ENCODE measurements at regions not wholly inside any gene's neighbourhood (a gene's known extent, or its start where the extent isn't known, plus 50 kb on each side); places are given as distances from the start of the nearest gene placed in this dataset.
A peak's percentile ranks its signal among the peaks of the same experiment; 100 is the strongest.

DNA sequence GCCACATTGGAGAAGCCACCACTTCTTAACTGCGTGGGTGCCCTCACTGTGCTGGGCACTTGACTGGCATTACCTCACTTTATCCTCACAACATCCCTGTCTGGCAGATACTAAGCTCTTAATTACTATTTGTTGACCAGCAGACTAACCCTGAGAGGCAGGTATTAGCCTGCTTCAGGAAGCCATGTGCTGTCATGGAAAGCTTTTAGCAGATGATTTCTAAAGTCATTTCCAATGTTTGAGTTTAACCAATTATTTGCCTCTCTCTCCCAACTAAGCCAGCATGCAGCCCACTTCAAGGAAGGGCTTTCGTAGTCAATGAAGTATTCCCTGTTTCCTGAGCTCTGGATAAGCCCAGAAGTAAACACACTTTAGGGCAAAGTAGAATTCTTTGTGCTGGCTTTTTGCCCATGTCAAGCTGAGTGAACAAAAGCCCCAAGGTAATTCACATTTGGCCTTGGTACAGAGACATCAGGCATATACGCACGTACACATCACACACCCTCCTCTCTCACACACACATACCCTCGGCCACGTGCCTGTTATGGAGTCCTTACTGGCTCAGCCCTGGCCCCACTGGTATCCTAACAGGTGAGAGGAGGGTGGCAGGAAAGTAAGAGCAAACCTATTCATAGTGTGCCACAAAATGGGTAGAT is 108.6 kb downstream of the C1D start (continued):
- TF ChIP-seq, protein P1, sequence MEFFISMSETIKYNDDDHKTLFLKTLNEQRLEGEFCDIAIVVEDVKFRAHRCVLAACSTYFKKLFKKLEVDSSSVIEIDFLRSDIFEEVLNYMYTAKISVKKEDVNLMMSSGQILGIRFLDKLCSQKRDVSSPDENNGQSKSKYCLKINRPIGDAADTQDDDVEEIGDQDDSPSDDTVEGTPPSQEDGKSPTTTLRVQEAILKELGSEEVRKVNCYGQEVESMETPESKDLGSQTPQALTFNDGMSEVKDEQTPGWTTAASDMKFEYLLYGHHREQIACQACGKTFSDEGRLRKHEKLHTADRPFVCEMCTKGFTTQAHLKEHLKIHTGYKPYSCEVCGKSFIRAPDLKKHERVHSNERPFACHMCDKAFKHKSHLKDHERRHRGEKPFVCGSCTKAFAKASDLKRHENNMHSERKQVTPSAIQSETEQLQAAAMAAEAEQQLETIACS (CRISPR knock-in tag; IDR thresholded peaks at IDR 0.05), result no peak
- TF ChIP-seq MIER2 (CRISPR knock-in tag; IDR thresholded peaks at IDR 0.05) (peak; percentile 13; the same call in 1 of the 2 replicates), ISL2 (CRISPR knock-in tag; IDR thresholded peaks at IDR 0.05) (peak; percentile 21; the same call in 1 of the 2 replicates), ZBTB21 (CRISPR knock-in tag; IDR thresholded peaks at IDR 0.05) (no peak), POGZ (CRISPR knock-in tag; IDR thresholded peaks at IDR 0.05) (peak; percentile 76), ZNF780A (CRISPR knock-in tag; IDR thresholded peaks at IDR 0.05) (no peak), AHR (CRISPR knock-in tag; IDR thresholded peaks at IDR 0.05) (no peak; the same call in 1 of the 2 replicates), ZNF772 (CRISPR knock-in tag; IDR thresholded peaks at IDR 0.05) (peak; percentile 52; the same call in 1 of the 2 replicates), MBNL3 (CRISPR knock-in tag; conservative IDR thresholded peaks at IDR 0.05) (no peak), MEIS1 (CRISPR knock-in tag; IDR thresholded peaks at IDR 0.05; ENCODE audit: borderline replicate concordance) (no peak), ZNF282 (IDR thresholded peaks at IDR 0.05; ENCODE audit: partially characterized antibody) (no peak), MIER3 (CRISPR knock-in tag; IDR thresholded peaks at IDR 0.05; ENCODE audit: borderline replicate concordance) (peak; percentile 24; the same call in 1 of the 2 replicates), ONECUT2 (CRISPR knock-in tag; IDR thresholded peaks at IDR 0.05) (no peak), ZNF768 (CRISPR knock-in tag; IDR thresholded peaks at IDR 0.05) (no peak), ZNF225 (CRISPR knock-in tag; IDR thresholded peaks at IDR 0.05) (no peak), KDM5B (CRISPR knock-in tag; IDR thresholded peaks at IDR 0.05; ENCODE audit: borderline replicate concordance) (no peak; the same call in 1 of the 2 replicates), ZNF7 (CRISPR knock-in tag; IDR thresholded peaks at IDR 0.05) (no peak), ZNF563 (CRISPR knock-in tag; IDR thresholded peaks at IDR 0.05) (no peak; the same call in 1 of the 2 replicates), TBP (CRISPR knock-in tag; IDR thresholded peaks at IDR 0.05) (no peak), ZNF550 (CRISPR knock-in tag; IDR thresholded peaks at IDR 0.05; ENCODE audit: borderline replicate concordance) (no peak), ZNF552 (CRISPR knock-in tag; IDR thresholded peaks at IDR 0.05; ENCODE audit: borderline replicate concordance) (no peak), ZNF234 (CRISPR knock-in tag; conservative IDR thresholded peaks at IDR 0.05) (no peak), RFX3 (CRISPR knock-in tag; IDR thresholded peaks at IDR 0.05) (no peak), ZNF841 (CRISPR knock-in tag; IDR thresholded peaks at IDR 0.05; ENCODE audit: borderline replicate concordance) (0 out of 2 replicates have a peak, but pooled peaks have one; percentile 66), ZNF619 (CRISPR knock-in tag; IDR thresholded peaks at IDR 0.05) (no peak), ZNF674 (CRISPR knock-in tag; IDR thresholded peaks at IDR 0.05; ENCODE audit: low read depth) (no peak), ARID2 (CRISPR knock-in tag; IDR thresholded peaks at IDR 0.05; ENCODE audit: borderline replicate concordance) (no peak)
- TF ChIP-seq, protein P2, sequence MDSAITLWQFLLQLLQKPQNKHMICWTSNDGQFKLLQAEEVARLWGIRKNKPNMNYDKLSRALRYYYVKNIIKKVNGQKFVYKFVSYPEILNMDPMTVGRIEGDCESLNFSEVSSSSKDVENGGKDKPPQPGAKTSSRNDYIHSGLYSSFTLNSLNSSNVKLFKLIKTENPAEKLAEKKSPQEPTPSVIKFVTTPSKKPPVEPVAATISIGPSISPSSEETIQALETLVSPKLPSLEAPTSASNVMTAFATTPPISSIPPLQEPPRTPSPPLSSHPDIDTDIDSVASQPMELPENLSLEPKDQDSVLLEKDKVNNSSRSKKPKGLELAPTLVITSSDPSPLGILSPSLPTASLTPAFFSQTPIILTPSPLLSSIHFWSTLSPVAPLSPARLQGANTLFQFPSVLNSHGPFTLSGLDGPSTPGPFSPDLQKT (CRISPR knock-in tag; IDR thresholded peaks at IDR 0.05; ENCODE audit: borderline replicate concordance), result no peak
- TF ChIP-seq, protein P3, sequence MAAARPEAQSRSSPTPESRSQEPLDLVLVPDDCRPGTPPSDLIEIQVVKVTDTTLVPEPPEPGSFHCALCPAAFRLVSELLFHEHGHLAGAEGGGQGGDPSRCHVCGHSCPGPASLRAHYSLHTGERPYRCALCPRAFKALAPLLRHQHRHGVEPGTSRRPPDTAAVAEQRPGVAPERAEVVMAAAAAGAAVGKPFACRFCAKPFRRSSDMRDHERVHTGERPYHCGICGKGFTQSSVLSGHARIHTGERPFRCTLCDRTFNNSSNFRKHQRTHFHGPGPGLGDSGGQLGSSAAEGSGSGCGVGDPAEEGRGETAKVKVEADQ (CRISPR knock-in tag; IDR thresholded peaks at IDR 0.05; ENCODE audit: borderline replicate concordance), result no peak
